GM23338 (cell line): ENCODE measurements at regions not wholly inside any gene's neighbourhood (a gene's known extent, or its start where the extent isn't known, plus 50 kb on each side); places are given as distances from the start of the nearest gene placed in this dataset.

ENCODE experiments used
- CREB1 ChIP-seq: fragments of 250-450 bp; sonication (Bioruptor Pico); IDR thresholded peaks from 2 replicates; pipeline ENCODE4 v1.5.0; 2020; ENCODE audit warnings: low read depth, mild to moderate bottlenecking, moderate library complexity
- CTCF ChIP-seq, 2 experiments: fragments of 200-600 bp in 1 of 2; sonication (generic) in 1 of 2; conservative IDR thresholded peaks; 2 replicates each; pipeline versions ENCODE4 v1.5.1 to v1.6.1; 2016 to 2017; ENCODE audit warnings: antibody characterized with exemption in 2 of 2, low read depth in 2 of 2, mild to moderate bottlenecking in 2 of 2, moderate library complexity in 1 of 2
- ETS1 ChIP-seq: IDR thresholded peaks from 2 replicates; pipeline ENCODE4 v1.6.1; 2016; ENCODE audit warnings: antibody characterized with exemption
- EZH2 ChIP-seq: fragments of 200-600 bp; sonication (generic); IDR thresholded peaks from one replicate; pipeline ENCODE4 v1.8.0; 2017; ENCODE audit warnings: antibody characterized with exemption, mild to moderate bottlenecking, low read depth; ENCODE audit not compliant: unreplicated experiment
- EZH2phosphoT487 ChIP-seq: fragments of 200-600 bp; sonication (generic); IDR thresholded peaks from one replicate; pipeline ENCODE4 v1.8.1; 2018; ENCODE audit warnings: antibody characterized with exemption; ENCODE audit not compliant: unreplicated experiment
- JUNB ChIP-seq: IDR thresholded peaks from one replicate; pipeline ENCODE4 v1.6.1; 2016; ENCODE audit warnings: antibody characterized with exemption; ENCODE audit not compliant: unreplicated experiment
- NANOG ChIP-seq: IDR thresholded peaks from 2 replicates; pipeline ENCODE4 v1.6.1; 2016; ENCODE audit warnings: antibody characterized with exemption, borderline replicate concordance
- POLR2AphosphoS5 ChIP-seq: IDR thresholded peaks from 2 replicates; pipeline ENCODE4 v1.6.1; 2016; ENCODE audit warnings: antibody characterized with exemption, low read depth
- REST ChIP-seq: IDR thresholded peaks from one replicate; pipeline ENCODE4 v1.6.1; 2018; ENCODE audit warnings: antibody characterized with exemption; ENCODE audit not compliant: unreplicated experiment
- ZNF114 ChIP-seq: fragments of 250-450 bp; sonication (Bioruptor Pico); IDR thresholded peaks from 2 replicates; pipeline ENCODE4 v1.5.0; 2020; ENCODE audit warnings: mild to moderate bottlenecking, moderate library complexity

- TF ChIP-seq CTCF (conservative IDR thresholded peaks at IDR 0.05; ENCODE audit: low read depth in 2 of 2) (no peak), EZH2phosphoT487 (no peak), POLR2AphosphoS5 (no peak), REST (no peak), CREB1 (CRISPR knock-in tag) (no peak), EZH2 (no peak), ZNF114 (CRISPR knock-in tag) (no peak), NANOG (no peak), JUNB (no peak), ETS1 (no peak)
Measured at GRCh38 chr2:67130531-67131256, 266.4 kb upstream of the ETAA1 start.
